OCI-LY7 (cell line): ENCODE measurements at regions not wholly inside any gene's neighbourhood (a gene's known extent, or its start where the extent isn't known, plus 50 kb on each side); places are given as distances from the start of the nearest gene placed in this dataset.

ENCODE experiments used
- BruUV-seq: library from RNA; stranded (reverse); fragments of 400-500 nt; replicated peaks from 2 replicates; lab custom pipeline; 2021; lab: Mats Ljungman, UMichigan
- CTCF ChIA-PET: fragments of 300-600 bp; sonication (Branson Sonifier 250); formaldehyde crosslinking; loops from one replicate; lab custom pipeline; 2022; ENCODE audit warnings: antibody characterized with exemption; ENCODE audit not compliant: unreplicated experiment; lab: Charles Lee
- POLR2A ChIA-PET: fragments of 300-600 bp; sonication (Branson Sonifier 250); formaldehyde crosslinking; loops from one replicate; lab custom pipeline; 2022; ENCODE audit warnings: antibody characterized with exemption; lab: Charles Lee
- DNase-seq: peaks from one replicate; pipeline ENCODE4 v3.0.0-alpha.2; 2015; ENCODE audit warnings: low spot score
- H2AFZ ChIP-seq: fragments of 200-600 bp; sonication (generic), shearing (Covaris generic); 2 replicates; pipeline ENCODE4 v1.6.1; 2014; ENCODE audit warnings: mild to moderate bottlenecking, antibody characterized with exemption, low read length, moderate library complexity
- H3K27ac ChIP-seq: fragments of 200-600 bp; sonication (generic); 2 replicates; pipeline ENCODE4 v1.5.1; 2014; ENCODE audit warnings: mixed run types, low read depth, mild to moderate bottlenecking, moderate library complexity, low read length, inconsistent platforms; ENCODE audit not compliant: poor library complexity, severe bottlenecking
- H3K36me3 ChIP-seq: fragments of 200-600 bp; sonication (generic); 2 replicates; pipeline ENCODE4 v1.6.1; 2014; ENCODE audit warnings: mild to moderate bottlenecking, antibody characterized with exemption, low read length, moderate library complexity, mixed read lengths; ENCODE audit not compliant: insufficient read depth
- H3K4me1 ChIP-seq: fragments of 200-600 bp; sonication (generic); 2 replicates; pipeline ENCODE4 v1.5.1; 2014; ENCODE audit warnings: mild to moderate bottlenecking, low read length; ENCODE audit not compliant: insufficient read depth, poor library complexity, severe bottlenecking
- H3K4me2 ChIP-seq: fragments of 200-600 bp; sonication (generic); 2 replicates; pipeline ENCODE4 v1.6.1; 2014; ENCODE audit warnings: mild to moderate bottlenecking, low read length
- H3K4me3 ChIP-seq: fragments of 200-600 bp; sonication (generic); 2 replicates; pipeline ENCODE4 v1.5.1; 2014; ENCODE audit warnings: mild to moderate bottlenecking, low read depth, low read length; ENCODE audit not compliant: poor library complexity, severe bottlenecking
- H3K79me2 ChIP-seq: fragments of 200-600 bp; sonication (generic); 2 replicates; pipeline ENCODE4 v1.6.1; 2016; ENCODE audit warnings: low read depth, mild to moderate bottlenecking, low read length, moderate library complexity, mixed read lengths; ENCODE audit not compliant: insufficient read depth
- H3K9me2 ChIP-seq: fragments of 200-600 bp; sonication (generic); 2 replicates; pipeline ENCODE4 v1.6.1; 2016; ENCODE audit warnings: mild to moderate bottlenecking, low read length, mixed read lengths; ENCODE audit not compliant: insufficient read depth
- H3K9me3 ChIP-seq: fragments of 200-600 bp; sonication (generic); 2 replicates; pipeline ENCODE4 v1.6.1; 2014; ENCODE audit warnings: mild to moderate bottlenecking, mixed run types, low read length, mixed read lengths
- H4K20me1 ChIP-seq: fragments of 200-600 bp; sonication (generic); 2 replicates; pipeline ENCODE4 v1.6.1; 2014; ENCODE audit warnings: mild to moderate bottlenecking, antibody characterized with exemption, low read length, moderate library complexity, mixed read lengths; ENCODE audit not compliant: insufficient read depth
- EZH2phosphoT487 ChIP-seq: fragments of 200-600 bp; sonication (generic); IDR thresholded peaks from 2 replicates; pipeline ENCODE4 v1.6.1; 2018; ENCODE audit warnings: low read depth, borderline replicate concordance, mild to moderate bottlenecking, mixed run types, antibody characterized with exemption, low read length, moderate library complexity, mixed read lengths
- intact Hi-C: fragments of 100-400 bp; cut with micrococcal nuclease; formaldehyde crosslinking; loops from one replicate; pipeline ENCODE4 v1.10.0; 2022; ENCODE audit not compliant: unreplicated experiment
- TF ChIP-seq, protein P1 (sequence below): fragments of 200-600 bp; sonication (generic); conservative IDR thresholded peaks from 2 replicates; pipeline ENCODE4 v1.5.1; 2014; ENCODE audit warnings: mild to moderate bottlenecking, antibody characterized with exemption, low read length, moderate library complexity, mixed read lengths

DNA sequence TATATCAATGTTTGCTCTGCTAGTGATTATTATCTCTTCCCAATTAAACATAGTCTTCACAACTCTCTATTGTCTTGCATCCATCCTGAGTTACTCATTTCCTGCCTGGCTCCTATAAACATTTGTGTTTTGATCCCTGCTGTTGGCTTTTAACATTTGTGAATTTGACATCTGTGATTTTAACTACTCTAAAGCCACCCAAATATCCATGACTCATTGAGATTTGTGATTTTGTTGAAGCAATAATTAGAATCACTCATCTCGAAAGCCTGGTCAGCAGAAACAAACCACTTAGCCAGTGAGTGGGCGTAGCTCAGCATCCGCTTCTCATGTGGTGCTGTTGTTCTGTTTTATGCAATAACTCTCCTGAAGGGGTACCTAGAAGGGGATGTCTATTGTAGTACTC lies 174.3 kb upstream of the ZBTB20 start:
- Histone ChIP-seq H2AFZ (no peak overlapping the region), H3K9me2 (no peaks in the 10 kb centered on the region), H3K4me2 (no peak overlapping the region), H3K36me3 (no peaks in the 10 kb centered on the region), H3K79me2 (no peaks in the 10 kb centered on the region), H4K20me1 (no peaks in the 10 kb centered on the region), H3K4me1 (no peaks in the 10 kb centered on the region), H3K4me3 (no peak overlapping the region), H3K27ac (no peak overlapping the region), H3K9me3 (no peaks in the 10 kb centered on the region)
- ChIA-PET POLR2A (no interaction called here), CTCF (no interaction called here)
- intact Hi-C loops = no loop called here
- no TSS peak for BruUV-seq
- TF ChIP-seq, protein P1, sequence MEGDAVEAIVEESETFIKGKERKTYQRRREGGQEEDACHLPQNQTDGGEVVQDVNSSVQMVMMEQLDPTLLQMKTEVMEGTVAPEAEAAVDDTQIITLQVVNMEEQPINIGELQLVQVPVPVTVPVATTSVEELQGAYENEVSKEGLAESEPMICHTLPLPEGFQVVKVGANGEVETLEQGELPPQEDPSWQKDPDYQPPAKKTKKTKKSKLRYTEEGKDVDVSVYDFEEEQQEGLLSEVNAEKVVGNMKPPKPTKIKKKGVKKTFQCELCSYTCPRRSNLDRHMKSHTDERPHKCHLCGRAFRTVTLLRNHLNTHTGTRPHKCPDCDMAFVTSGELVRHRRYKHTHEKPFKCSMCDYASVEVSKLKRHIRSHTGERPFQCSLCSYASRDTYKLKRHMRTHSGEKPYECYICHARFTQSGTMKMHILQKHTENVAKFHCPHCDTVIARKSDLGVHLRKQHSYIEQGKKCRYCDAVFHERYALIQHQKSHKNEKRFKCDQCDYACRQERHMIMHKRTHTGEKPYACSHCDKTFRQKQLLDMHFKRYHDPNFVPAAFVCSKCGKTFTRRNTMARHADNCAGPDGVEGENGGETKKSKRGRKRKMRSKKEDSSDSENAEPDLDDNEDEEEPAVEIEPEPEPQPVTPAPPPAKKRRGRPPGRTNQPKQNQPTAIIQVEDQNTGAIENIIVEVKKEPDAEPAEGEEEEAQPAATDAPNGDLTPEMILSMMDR = no peak
- TF ChIP-seq EZH2phosphoT487 = no peak
- DNase-seq = no peak

DNA sequence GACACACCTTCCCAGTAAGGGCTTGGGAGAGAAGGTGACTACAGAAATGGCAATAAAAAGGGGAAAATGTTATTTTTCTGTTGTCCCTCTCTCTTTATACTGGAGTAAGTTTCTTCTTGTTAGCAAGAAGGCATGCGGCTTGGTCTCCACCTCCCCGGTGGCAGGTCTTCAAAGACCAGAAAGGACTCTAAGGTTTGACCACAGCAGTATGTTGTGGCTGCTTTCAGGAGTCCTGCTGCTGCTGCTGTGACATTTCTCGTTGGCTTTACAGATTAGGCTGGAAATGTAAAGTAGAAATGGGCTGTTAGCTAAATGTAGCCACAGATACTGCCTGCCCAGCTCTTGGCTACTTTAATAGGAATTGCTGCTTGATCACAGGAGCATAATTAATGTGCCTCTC lies 175.8 kb upstream of the ZBTB20 start:
- no peaks in the 10 kb centered on the region for H3K36me3 ChIP-seq
- TF ChIP-seq EZH2phosphoT487 = no peak
- TF ChIP-seq, protein P1 = no peak
- CTCF ChIA-PET = no interaction called here
- H4K20me1 ChIP-seq = no peaks in the 10 kb centered on the region
- no peak overlapping the region for H3K4me3 ChIP-seq
- no peak for DNase-seq
- H2AFZ ChIP-seq = no peak overlapping the region
- no peaks in the 10 kb centered on the region for H3K4me1 ChIP-seq
- no peak overlapping the region for H3K27ac ChIP-seq
- H3K4me2 ChIP-seq = no peak overlapping the region
- no TSS peak for BruUV-seq
- intact Hi-C loops = no loop called here
- H3K79me2 ChIP-seq = no peaks in the 10 kb centered on the region
- no peaks in the 10 kb centered on the region for H3K9me3 ChIP-seq
- H3K9me2 ChIP-seq = no peaks in the 10 kb centered on the region
- POLR2A ChIA-PET = no interaction called here

DNA sequence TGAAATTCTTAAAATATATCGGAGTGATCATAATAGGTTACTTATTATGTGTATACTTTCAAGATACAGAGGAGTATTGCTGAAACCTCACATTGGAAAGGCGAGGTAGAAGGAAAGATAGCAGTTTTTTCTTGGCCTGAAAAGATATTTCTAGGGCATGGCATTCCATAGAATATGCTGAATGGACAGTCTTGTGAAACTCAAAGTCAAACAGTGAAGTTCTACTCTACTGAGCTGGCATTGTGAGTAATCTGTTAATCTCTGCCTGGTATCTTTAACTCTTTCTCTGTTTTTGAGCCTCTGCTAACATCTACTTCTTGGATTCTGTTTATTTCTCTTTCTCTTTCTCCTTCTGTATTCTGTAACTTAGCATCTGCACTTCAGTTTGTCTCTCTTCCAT lies 176.3 kb upstream of the ZBTB20 start:
- BruUV-seq = no TSS peak
- no peaks in the 10 kb centered on the region for H3K9me3 ChIP-seq

More for the DNA sequence above, 176.3 kb upstream of the ZBTB20 start:
- no peak for DNase-seq
- ChIA-PET CTCF (no interaction called here), POLR2A (no interaction called here)
- Histone ChIP-seq H3K4me1 (no peaks in the 10 kb centered on the region), H3K36me3 (no peaks in the 10 kb centered on the region), H4K20me1 (no peaks in the 10 kb centered on the region), H3K9me2 (no peaks in the 10 kb centered on the region), H2AFZ (no peak overlapping the region), H3K27ac (no peak overlapping the region), H3K4me3 (no peak overlapping the region), H3K79me2 (no peaks in the 10 kb centered on the region), H3K4me2 (no peak overlapping the region)
- TF ChIP-seq EZH2phosphoT487 = no peak
- TF ChIP-seq, protein P1 = no peak
- intact Hi-C loops = no loop called here
